Tibial nerve (tissue), 4 donors: ENCODE measurements at regions not wholly inside any gene's neighbourhood (a gene's known extent, or its start where the extent isn't known, plus 50 kb on each side); places are given as distances from the start of the nearest gene placed in this dataset.

Source experiments
- EP300 ChIP-seq, 2 donors: sonication (generic); formaldehyde crosslinking; IDR thresholded peaks; one replicate each; pipeline ENCODE4 v1.6.1; 2017; ENCODE audit warnings: antibody characterized with exemption in 2 of 2, mild to moderate bottlenecking in 1 of 2
- POLR2A ChIP-seq, 2 donors: fragments of 450-650 bp; IDR thresholded peaks; one replicate each; pipeline ENCODE4 v1.6.1; 2017; ENCODE audit warnings: antibody characterized with exemption in 2 of 2, mild to moderate bottlenecking in 2 of 2, moderate library complexity in 2 of 2
- TF ChIP-seq, protein P1 (sequence below), 5 experiments: fragments of 200-600 bp in 3 of 5; fragments of 450-650 bp in 2 of 5; sonication (generic) in 3 of 5; IDR thresholded peaks; one replicate each; pipeline ENCODE4 v1.5.1; 2016 to 2019; ENCODE audit warnings: antibody characterized with exemption in 5 of 5, mild to moderate bottlenecking in 3 of 5, moderate library complexity in 2 of 5

GRCh38 chr18:78660311-78660710 lies 319.3 kb upstream of the SALL3 start:
- TF ChIP-seq, protein P1, sequence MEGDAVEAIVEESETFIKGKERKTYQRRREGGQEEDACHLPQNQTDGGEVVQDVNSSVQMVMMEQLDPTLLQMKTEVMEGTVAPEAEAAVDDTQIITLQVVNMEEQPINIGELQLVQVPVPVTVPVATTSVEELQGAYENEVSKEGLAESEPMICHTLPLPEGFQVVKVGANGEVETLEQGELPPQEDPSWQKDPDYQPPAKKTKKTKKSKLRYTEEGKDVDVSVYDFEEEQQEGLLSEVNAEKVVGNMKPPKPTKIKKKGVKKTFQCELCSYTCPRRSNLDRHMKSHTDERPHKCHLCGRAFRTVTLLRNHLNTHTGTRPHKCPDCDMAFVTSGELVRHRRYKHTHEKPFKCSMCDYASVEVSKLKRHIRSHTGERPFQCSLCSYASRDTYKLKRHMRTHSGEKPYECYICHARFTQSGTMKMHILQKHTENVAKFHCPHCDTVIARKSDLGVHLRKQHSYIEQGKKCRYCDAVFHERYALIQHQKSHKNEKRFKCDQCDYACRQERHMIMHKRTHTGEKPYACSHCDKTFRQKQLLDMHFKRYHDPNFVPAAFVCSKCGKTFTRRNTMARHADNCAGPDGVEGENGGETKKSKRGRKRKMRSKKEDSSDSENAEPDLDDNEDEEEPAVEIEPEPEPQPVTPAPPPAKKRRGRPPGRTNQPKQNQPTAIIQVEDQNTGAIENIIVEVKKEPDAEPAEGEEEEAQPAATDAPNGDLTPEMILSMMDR (IDR thresholded peaks at IDR 0.05) = no peak
- TF ChIP-seq POLR2A (IDR thresholded peaks at IDR 0.05) = no peak
- no peak for TF ChIP-seq EP300 (IDR thresholded peaks at IDR 0.05)
